PC-3 (cell line): ENCODE measurements at regions not wholly inside any gene's neighbourhood (a gene's known extent, or its start where the extent isn't known, plus 50 kb on each side); places are given as distances from the start of the nearest gene placed in this dataset.

Experiments used
- CTCF ChIP-seq: fragments of 300-600 bp; sonication (generic); conservative IDR thresholded peaks from 2 replicates; pipeline ENCODE4 v1.5.1; 2017; ENCODE audit warnings: antibody characterized with exemption, low read depth, mild to moderate bottlenecking, low read length
- EZH2 ChIP-seq: fragments of 300-600 bp; sonication (generic); IDR thresholded peaks from one replicate; pipeline ENCODE4 v1.6.1; 2017; ENCODE audit warnings: antibody characterized with exemption, mild to moderate bottlenecking, low read length; ENCODE audit not compliant: unreplicated experiment

DNA sequence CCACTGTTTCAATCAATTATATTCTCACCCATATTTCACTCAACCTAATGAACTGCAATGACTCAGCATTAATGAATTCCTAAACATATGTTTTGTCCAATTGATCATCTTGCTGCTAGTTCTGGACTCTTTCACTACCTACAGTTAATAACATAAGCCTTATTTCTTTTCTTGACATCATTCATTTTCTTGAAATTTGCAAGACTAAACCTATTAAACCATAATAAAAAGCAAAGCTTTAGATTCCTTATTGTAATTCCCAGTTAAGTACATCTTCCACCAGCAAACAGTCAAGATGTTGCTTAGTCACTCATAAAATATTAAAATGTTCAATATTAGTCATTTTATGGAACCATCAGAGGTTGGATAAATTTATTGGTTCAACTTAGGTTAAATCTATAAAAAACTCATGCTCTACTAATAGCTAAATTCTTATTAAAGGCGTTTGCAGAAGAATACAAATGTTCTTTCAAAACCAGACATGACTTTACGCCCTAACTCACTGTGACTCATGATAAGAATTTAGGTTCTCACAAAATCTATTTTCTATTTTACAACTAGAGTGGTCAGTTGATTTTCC, 599.4 kb downstream of the RNF144A start:
- TF ChIP-seq CTCF = no peak
- no peak for TF ChIP-seq EZH2
